ENCODE measurements at regions not wholly inside any gene's neighbourhood (a gene's known extent, or its start where the extent isn't known, plus 50 kb on each side); places are given as distances from the start of the nearest gene placed in this dataset.
"Not testable (repeated sequence)": the region's sequence is repeated elsewhere in the genome, so short reads cannot be mapped to it uniquely, and the experiment has no call there.

- Histone ChIP-seq H3K27ac (ENCODE audit: low read depth in 1 of 2, low read length in 1 of 2) (no peak overlapping the region), H3K4me3 (ENCODE audit: low read length in 2 of 2) (no peak overlapping the region), H3K9me3 (ENCODE audit: control insufficient read depth in 2 of 2, insufficient read depth in 1 of 2, low read length in 1 of 2) (no peaks in the 10 kb centered on the region), H3K27me3 (ENCODE audit: control insufficient read depth in 2 of 2, insufficient read depth in 1 of 2, low read length in 1 of 2) (no peaks in the 10 kb centered on the region), H3K4me1 (ENCODE audit: control insufficient read depth in 2 of 2, insufficient read depth in 2 of 2, low read length in 2 of 2) (no peaks in the 10 kb centered on the region), H3K36me3 (ENCODE audit: control insufficient read depth in 2 of 2, insufficient read depth in 2 of 2, low read length in 1 of 2) (no peaks in the 10 kb centered on the region)
- no peak for DNase-seq (ENCODE audit: low read depth in 6 of 9, low spot score in 9 of 9)
- 95% methylated on average over 4 of the region's 4 CpGs for WGBS
Observed at GRCh38 chr2:208915401-208915800, 508.4 kb upstream of the MAP2 start.

GRCh38 chr2:208916881-208917280, 507.0 kb upstream of the MAP2 start:
- Histone ChIP-seq H3K9me3 (ENCODE audit: control insufficient read depth in 2 of 2, insufficient read depth in 1 of 2, low read length in 1 of 2) (no peaks in the 10 kb centered on the region), H3K27ac (ENCODE audit: low read depth in 1 of 2, low read length in 1 of 2) (no peak overlapping the region), H3K4me3 (ENCODE audit: low read length in 2 of 2) (no peak overlapping the region), H3K27me3 (ENCODE audit: control insufficient read depth in 2 of 2, insufficient read depth in 1 of 2, low read length in 1 of 2) (no peaks in the 10 kb centered on the region), H3K36me3 (ENCODE audit: control insufficient read depth in 2 of 2, insufficient read depth in 2 of 2, low read length in 1 of 2) (no peaks in the 10 kb centered on the region), H3K4me1 (ENCODE audit: control insufficient read depth in 2 of 2, insufficient read depth in 2 of 2, low read length in 2 of 2) (no peaks in the 10 kb centered on the region)
- WGBS: 84% methylated on average over 2 of the region's 2 CpGs
- DNase-seq (ENCODE audit: low read depth in 6 of 9, low spot score in 9 of 9): no peak

- not testable (repeated sequence) for H3K27ac ChIP-seq (ENCODE audit: low read depth in 1 of 2, low read length in 1 of 2); H3K36me3 ChIP-seq (ENCODE audit: control insufficient read depth in 2 of 2, insufficient read depth in 2 of 2, low read length in 1 of 2); H3K4me3 ChIP-seq (ENCODE audit: low read length in 2 of 2); H3K27me3 ChIP-seq (ENCODE audit: control insufficient read depth in 2 of 2, insufficient read depth in 1 of 2, low read length in 1 of 2); H3K4me1 ChIP-seq (ENCODE audit: control insufficient read depth in 2 of 2, insufficient read depth in 2 of 2, low read length in 2 of 2); DNase-seq (ENCODE audit: low read depth in 6 of 9, low spot score in 9 of 9); H3K9me3 ChIP-seq (ENCODE audit: control insufficient read depth in 2 of 2, insufficient read depth in 1 of 2, low read length in 1 of 2)
- WGBS: 95% methylated on average over 1 of the region's 1 CpG
Observed at GRCh38 chr2:208921358-208921757, 502.5 kb upstream of the MAP2 start.

- Histone ChIP-seq H3K9me3 (ENCODE audit: control insufficient read depth in 2 of 2, insufficient read depth in 1 of 2, low read length in 1 of 2) (no peaks in the 10 kb centered on the region), H3K4me1 (ENCODE audit: control insufficient read depth in 2 of 2, insufficient read depth in 2 of 2, low read length in 2 of 2) (no peaks in the 10 kb centered on the region), H3K27me3 (ENCODE audit: control insufficient read depth in 2 of 2, insufficient read depth in 1 of 2, low read length in 1 of 2) (no peaks in the 10 kb centered on the region), H3K4me3 (ENCODE audit: low read length in 2 of 2) (no peak overlapping the region), H3K27ac (ENCODE audit: low read depth in 1 of 2, low read length in 1 of 2) (no peak overlapping the region), H3K36me3 (ENCODE audit: control insufficient read depth in 2 of 2, insufficient read depth in 2 of 2, low read length in 1 of 2) (no peaks in the 10 kb centered on the region)
- DNase-seq (ENCODE audit: low read depth in 6 of 9, low spot score in 9 of 9): no peak
Observed at GRCh38 chr2:208927867-208928266, 496.0 kb upstream of the MAP2 start.

GRCh38 chr2:208929139-208929864, 494.5 kb upstream of the MAP2 start:
- no peak for DNase-seq (ENCODE audit: low read depth in 6 of 9, low spot score in 9 of 9)
- 84% methylated on average over 5 of the region's 5 CpGs for WGBS
- no peaks in the 10 kb centered on the region for H3K36me3 ChIP-seq (ENCODE audit: control insufficient read depth in 2 of 2, insufficient read depth in 2 of 2, low read length in 1 of 2)
- no peak overlapping the region for H3K27ac ChIP-seq (ENCODE audit: low read depth in 1 of 2, low read length in 1 of 2)
- H3K27me3 ChIP-seq (ENCODE audit: control insufficient read depth in 2 of 2, insufficient read depth in 1 of 2, low read length in 1 of 2): no peaks in the 10 kb centered on the region
- H3K9me3 ChIP-seq (ENCODE audit: control insufficient read depth in 2 of 2, insufficient read depth in 1 of 2, low read length in 1 of 2): no peaks in the 10 kb centered on the region
- H3K4me3 ChIP-seq (ENCODE audit: low read length in 2 of 2): no peak overlapping the region
- H3K4me1 ChIP-seq (ENCODE audit: control insufficient read depth in 2 of 2, insufficient read depth in 2 of 2, low read length in 2 of 2): no peaks in the 10 kb centered on the region

GRCh38 chr2:208929894-208930427, 493.9 kb upstream of the MAP2 start:
- no peaks in the 10 kb centered on the region for H3K27me3 ChIP-seq (ENCODE audit: control insufficient read depth in 2 of 2, insufficient read depth in 1 of 2, low read length in 1 of 2)
- no peak overlapping the region for H3K27ac ChIP-seq (ENCODE audit: low read depth in 1 of 2, low read length in 1 of 2)
- DNase-seq (ENCODE audit: low read depth in 6 of 9, low spot score in 9 of 9): no peak
- no peaks in the 10 kb centered on the region for H3K4me1 ChIP-seq (ENCODE audit: control insufficient read depth in 2 of 2, insufficient read depth in 2 of 2, low read length in 2 of 2)
- no peaks in the 10 kb centered on the region for H3K9me3 ChIP-seq (ENCODE audit: control insufficient read depth in 2 of 2, insufficient read depth in 1 of 2, low read length in 1 of 2)
- H3K4me3 ChIP-seq (ENCODE audit: low read length in 2 of 2): no peak overlapping the region
- H3K36me3 ChIP-seq (ENCODE audit: control insufficient read depth in 2 of 2, insufficient read depth in 2 of 2, low read length in 1 of 2): no peaks in the 10 kb centered on the region
- WGBS: 88% methylated on average over 3 of the region's 3 CpGs

- Histone ChIP-seq H3K4me3 (ENCODE audit: low read length in 2 of 2) (no peak overlapping the region), H3K36me3 (ENCODE audit: control insufficient read depth in 2 of 2, insufficient read depth in 2 of 2, low read length in 1 of 2) (no peaks in the 10 kb centered on the region), H3K9me3 (ENCODE audit: control insufficient read depth in 2 of 2, insufficient read depth in 1 of 2, low read length in 1 of 2) (no peaks in the 10 kb centered on the region), H3K4me1 (ENCODE audit: control insufficient read depth in 2 of 2, insufficient read depth in 2 of 2, low read length in 2 of 2) (no peaks in the 10 kb centered on the region), H3K27ac (ENCODE audit: low read depth in 1 of 2, low read length in 1 of 2) (no peak overlapping the region), H3K27me3 (ENCODE audit: control insufficient read depth in 2 of 2, insufficient read depth in 1 of 2, low read length in 1 of 2) (no peaks in the 10 kb centered on the region)
- DNase-seq (ENCODE audit: low read depth in 6 of 9, low spot score in 9 of 9): no peak
- 94% methylated on average over 2 of the region's 2 CpGs for WGBS
Observed at GRCh38 chr2:208935531-208935930, 488.3 kb upstream of the MAP2 start.

- 22% methylated on average over 1 of the region's 1 CpG for WGBS
- Histone ChIP-seq H3K27ac (ENCODE audit: low read depth in 1 of 2, low read length in 1 of 2) (no peak overlapping the region), H3K4me3 (ENCODE audit: low read length in 2 of 2) (no peak overlapping the region), H3K27me3 (ENCODE audit: control insufficient read depth in 2 of 2, insufficient read depth in 1 of 2, low read length in 1 of 2) (no peaks in the 10 kb centered on the region), H3K4me1 (ENCODE audit: control insufficient read depth in 2 of 2, insufficient read depth in 2 of 2, low read length in 2 of 2) (no peaks in the 10 kb centered on the region), H3K36me3 (ENCODE audit: control insufficient read depth in 2 of 2, insufficient read depth in 2 of 2, low read length in 1 of 2) (no peaks in the 10 kb centered on the region), H3K9me3 (ENCODE audit: control insufficient read depth in 2 of 2, insufficient read depth in 1 of 2, low read length in 1 of 2) (no peaks in the 10 kb centered on the region)
- DNase-seq (ENCODE audit: low read depth in 6 of 9, low spot score in 9 of 9): no peak
Observed at GRCh38 chr2:208937521-208937920, 486.3 kb upstream of the MAP2 start.

- Histone ChIP-seq H3K27ac (ENCODE audit: low read depth in 1 of 2, low read length in 1 of 2) (no peak overlapping the region), H3K9me3 (ENCODE audit: control insufficient read depth in 2 of 2, insufficient read depth in 1 of 2, low read length in 1 of 2) (no peaks in the 10 kb centered on the region), H3K4me1 (ENCODE audit: control insufficient read depth in 2 of 2, insufficient read depth in 2 of 2, low read length in 2 of 2) (no peaks in the 10 kb centered on the region), H3K36me3 (ENCODE audit: control insufficient read depth in 2 of 2, insufficient read depth in 2 of 2, low read length in 1 of 2) (no peaks in the 10 kb centered on the region), H3K27me3 (ENCODE audit: control insufficient read depth in 2 of 2, insufficient read depth in 1 of 2, low read length in 1 of 2) (no peaks in the 10 kb centered on the region), H3K4me3 (ENCODE audit: low read length in 2 of 2) (no peak overlapping the region)
- DNase-seq (ENCODE audit: low read depth in 6 of 9, low spot score in 9 of 9): no peak
- 90% methylated on average over 1 of the region's 1 CpG for WGBS
Observed at GRCh38 chr2:208939852-208940251, 484.0 kb upstream of the MAP2 start.
